DOHH2 (cell line): ENCODE measurements at regions not wholly inside any gene's neighbourhood (a gene's known extent, or its start where the extent isn't known, plus 50 kb on each side); places are given as distances from the start of the nearest gene placed in this dataset.

ENCODE experiments used
- EZH2phosphoT487 ChIP-seq: fragments of 200-600 bp; sonication (generic); IDR thresholded peaks from 2 replicates; pipeline ENCODE4 v1.6.1; 2017; ENCODE audit warnings: borderline replicate concordance, mild to moderate bottlenecking, antibody characterized with exemption, low read length, moderate library complexity, mixed read lengths
- TF ChIP-seq, protein P1 (sequence below): fragments of 200-600 bp; sonication (generic); IDR thresholded peaks from one replicate; pipeline ENCODE4 v1.5.1; 2014; ENCODE audit warnings: antibody characterized with exemption, mild to moderate bottlenecking, low read depth, low read length; ENCODE audit not compliant: poor library complexity, severe bottlenecking

DNA sequence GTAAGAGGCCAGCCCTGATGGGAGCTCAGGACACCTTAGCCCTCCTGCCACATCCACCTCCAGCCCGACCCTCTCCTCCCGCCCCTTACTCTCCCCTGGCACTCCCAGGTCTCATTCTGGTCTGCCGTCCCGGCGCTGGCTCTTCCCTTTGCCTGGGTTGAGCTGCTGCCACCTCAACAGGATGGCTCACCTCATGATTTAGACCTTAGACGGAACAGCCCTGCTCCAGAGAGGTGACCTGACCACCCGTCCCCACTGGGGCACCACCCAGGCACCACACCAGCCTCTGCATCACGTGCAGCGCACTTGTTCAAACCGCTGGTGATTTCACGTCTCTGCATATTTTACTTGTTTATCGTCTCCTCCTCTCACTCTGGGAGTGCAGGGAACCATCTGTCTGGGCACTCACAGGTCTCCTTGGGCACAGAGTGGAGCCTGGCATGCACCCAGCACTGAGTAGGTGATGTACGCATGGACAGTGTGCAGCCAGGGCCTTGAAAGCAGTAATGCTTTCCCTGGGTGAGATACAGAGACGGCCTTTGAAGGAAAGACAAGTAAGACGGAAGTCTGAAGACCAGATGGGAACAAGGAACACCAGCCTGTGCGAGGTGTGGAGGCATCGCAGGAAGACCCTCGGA lies 183.1 kb downstream of the KATNAL1 start:
- TF ChIP-seq, protein P1, sequence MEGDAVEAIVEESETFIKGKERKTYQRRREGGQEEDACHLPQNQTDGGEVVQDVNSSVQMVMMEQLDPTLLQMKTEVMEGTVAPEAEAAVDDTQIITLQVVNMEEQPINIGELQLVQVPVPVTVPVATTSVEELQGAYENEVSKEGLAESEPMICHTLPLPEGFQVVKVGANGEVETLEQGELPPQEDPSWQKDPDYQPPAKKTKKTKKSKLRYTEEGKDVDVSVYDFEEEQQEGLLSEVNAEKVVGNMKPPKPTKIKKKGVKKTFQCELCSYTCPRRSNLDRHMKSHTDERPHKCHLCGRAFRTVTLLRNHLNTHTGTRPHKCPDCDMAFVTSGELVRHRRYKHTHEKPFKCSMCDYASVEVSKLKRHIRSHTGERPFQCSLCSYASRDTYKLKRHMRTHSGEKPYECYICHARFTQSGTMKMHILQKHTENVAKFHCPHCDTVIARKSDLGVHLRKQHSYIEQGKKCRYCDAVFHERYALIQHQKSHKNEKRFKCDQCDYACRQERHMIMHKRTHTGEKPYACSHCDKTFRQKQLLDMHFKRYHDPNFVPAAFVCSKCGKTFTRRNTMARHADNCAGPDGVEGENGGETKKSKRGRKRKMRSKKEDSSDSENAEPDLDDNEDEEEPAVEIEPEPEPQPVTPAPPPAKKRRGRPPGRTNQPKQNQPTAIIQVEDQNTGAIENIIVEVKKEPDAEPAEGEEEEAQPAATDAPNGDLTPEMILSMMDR, result no peak
- no peak for TF ChIP-seq EZH2phosphoT487
